Stomach (tissue), 4 donors: ENCODE measurements at regions not wholly inside any gene's neighbourhood (a gene's known extent, or its start where the extent isn't known, plus 50 kb on each side); places are given as distances from the start of the nearest gene placed in this dataset.

Source experiments
- CTCF ChIP-seq, 7 experiments: fragments of 450-650 bp in 4 of 7; fragments of 200-600 bp in 3 of 7; sonication (generic) in 3 of 7; IDR thresholded peaks; one replicate each; pipeline ENCODE4 v1.5.1; 2016 to 2019; ENCODE audit warnings: antibody characterized with exemption in 7 of 7, control low read depth in 2 of 7, mild to moderate bottlenecking in 1 of 7
- POLR2A ChIP-seq, 4 donors: fragments of 450-650 bp; IDR thresholded peaks; one replicate each; pipeline ENCODE4 v1.6.1; 2016; ENCODE audit warnings: antibody characterized with exemption in 4 of 4, control low read depth in 2 of 4, mild to moderate bottlenecking in 1 of 4, moderate library complexity in 1 of 4

- TF ChIP-seq CTCF (IDR thresholded peaks at IDR 0.05), result no peak
- no peak for TF ChIP-seq POLR2A (IDR thresholded peaks at IDR 0.05)
These were observed 280.5 kb upstream of the OPRM1 start for GRCh38 chr6:153758516-153758915.
